ENCODE measurements at regions not wholly inside any gene's neighbourhood (a gene's known extent, or its start where the extent isn't known, plus 50 kb on each side); places are given as distances from the start of the nearest gene placed in this dataset.

DNA sequence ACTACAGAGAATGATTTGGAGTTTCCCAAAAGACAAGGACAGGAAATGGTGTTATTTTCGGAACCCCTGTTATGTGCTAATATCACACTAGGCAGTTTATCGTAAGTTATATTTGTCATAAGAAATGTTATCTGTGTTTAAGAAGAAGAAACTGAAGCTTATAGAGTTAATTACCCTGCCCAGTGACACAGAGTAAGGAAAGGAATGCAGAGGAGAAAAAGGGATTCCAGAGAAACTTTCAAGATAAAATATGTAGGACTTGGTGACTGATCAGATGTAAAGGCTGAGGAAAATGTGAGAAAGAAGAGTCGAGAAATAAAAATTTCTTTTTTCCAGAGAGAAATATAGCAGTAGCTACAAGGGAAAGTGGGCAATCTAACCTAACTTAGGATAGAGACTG, 63.5 kb upstream of the ZNF746 start:
- TF ChIP-seq EZH2 (IDR thresholded peaks at IDR 0.05; ENCODE audit: low read length) (no peak), CTCF (optimal IDR thresholded peaks at IDR 0.05 in 1 of 3, IDR thresholded peaks at IDR 0.05 in 1 of 3, conservative IDR thresholded peaks at IDR 0.05 in 1 of 3; ENCODE audit: extremely low read depth in 1 of 3, insufficient read depth in 2 of 3, low read length in 3 of 3) (no peak)
